ENCODE measurements at regions not wholly inside any gene's neighbourhood (a gene's known extent, or its start where the extent isn't known, plus 50 kb on each side); places are given as distances from the start of the nearest gene placed in this dataset.

DNA sequence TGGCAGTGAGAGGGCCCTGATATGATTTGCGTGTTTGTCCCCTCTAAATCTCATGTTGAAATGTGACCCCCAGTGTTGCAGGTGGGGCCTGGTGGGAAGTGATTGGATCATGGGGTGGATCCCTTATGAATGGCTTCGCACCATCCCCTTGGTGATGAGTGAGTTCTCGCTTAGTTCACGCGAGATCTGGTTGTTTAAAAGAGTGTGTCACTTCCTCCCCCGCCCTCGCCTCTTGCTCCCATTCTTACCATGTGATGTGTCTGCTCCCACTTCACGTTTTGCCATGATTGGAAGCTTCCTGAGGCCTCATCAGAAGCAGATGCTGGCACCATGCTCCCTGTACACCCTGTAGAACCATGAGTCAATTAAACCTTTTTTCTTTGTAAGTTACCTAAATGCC lies 319.9 kb upstream of the ID2 start:
- no peak for TF ChIP-seq POLR2AphosphoS5 (IDR thresholded peaks at IDR 0.05)
- no peak for TF ChIP-seq POLR2A (IDR thresholded peaks at IDR 0.05; ENCODE audit: low read depth)

Measured in esophagus muscularis mucosa (tissue), 2 donors.